Loucy (cell line): ENCODE measurements at regions not wholly inside any gene's neighbourhood (a gene's known extent, or its start where the extent isn't known, plus 50 kb on each side); places are given as distances from the start of the nearest gene placed in this dataset.

ENCODE experiments used
- H2AFZ ChIP-seq: fragments of 200-600 bp; sonication (generic); 2 replicates; pipeline ENCODE4 v1.6.0; 2016; ENCODE audit warnings: antibody characterized with exemption, mild to moderate bottlenecking, low read length, moderate library complexity
- H3F3A ChIP-seq: fragments of 200-600 bp; 2 replicates; pipeline ENCODE4 v1.6.0; 2016; ENCODE audit warnings: antibody characterized with exemption, low read depth, mild to moderate bottlenecking
- H3K27me3 ChIP-seq: fragments of 200-600 bp; sonication (generic); 2 replicates; pipeline ENCODE4 v1.6.1; 2014; ENCODE audit warnings: low read length, mild to moderate bottlenecking; ENCODE audit not compliant: insufficient read depth, poor library complexity, severe bottlenecking
- H3K36me3 ChIP-seq: fragments of 200-600 bp; sonication (generic); 2 replicates; pipeline ENCODE4 v1.6.1; 2016; ENCODE audit warnings: low read length; ENCODE audit not compliant: insufficient read depth
- H3K4me1 ChIP-seq: fragments of 200-600 bp; sonication (generic); 2 replicates; pipeline ENCODE4 v1.5.1; 2014; ENCODE audit warnings: low read length, mild to moderate bottlenecking; ENCODE audit not compliant: insufficient read depth, poor library complexity, severe bottlenecking
- H3K4me2 ChIP-seq: fragments of 200-600 bp; sonication (generic); 2 replicates; pipeline ENCODE4 v1.6.0; 2014; ENCODE audit warnings: antibody characterized with exemption, low read length, low read depth, mild to moderate bottlenecking; ENCODE audit not compliant: poor library complexity, severe bottlenecking
- H3K4me3 ChIP-seq: fragments of 200-600 bp; sonication (generic); 2 replicates; pipeline ENCODE4 v1.5.1; 2014; ENCODE audit warnings: low read length, mild to moderate bottlenecking, mixed read lengths; ENCODE audit not compliant: poor library complexity, severe bottlenecking
- H3K79me2 ChIP-seq: fragments of 200-600 bp; sonication (generic); 2 replicates; pipeline ENCODE4 v1.6.1; 2014; ENCODE audit warnings: low read length; ENCODE audit not compliant: insufficient read depth
- H3K9ac ChIP-seq: fragments of 200-600 bp; sonication (generic); 2 replicates; pipeline ENCODE4 v1.6.0; 2014; ENCODE audit warnings: mild to moderate bottlenecking, low read depth, low read length, moderate library complexity; ENCODE audit not compliant: poor library complexity, severe bottlenecking
- H3K9me2 ChIP-seq: fragments of 200-600 bp; sonication (generic); replicated peaks from 2 replicates; pipeline ENCODE4 v1.6.1; 2016; ENCODE audit warnings: low read depth, low read length, mixed read lengths
- H3K9me3 ChIP-seq: fragments of 200-600 bp; sonication (generic); 2 replicates; pipeline ENCODE4 v1.6.1; 2014; ENCODE audit warnings: mild to moderate bottlenecking, antibody characterized with exemption, low read length, low read depth; ENCODE audit not compliant: insufficient read depth
- H4K20me1 ChIP-seq: fragments of 200-600 bp; sonication (generic); 2 replicates; pipeline ENCODE4 v1.6.0; 2014; ENCODE audit warnings: antibody characterized with exemption, low read length, mild to moderate bottlenecking; ENCODE audit not compliant: insufficient read depth, poor library complexity, severe bottlenecking
- EZH2phosphoT487 ChIP-seq: fragments of 200-600 bp; IDR thresholded peaks from 2 replicates; pipeline ENCODE4 v1.6.1; 2018; ENCODE audit warnings: antibody characterized with exemption, mild to moderate bottlenecking, moderate library complexity, borderline replicate concordance
- TF ChIP-seq, protein P1 (sequence below): fragments of 200-600 bp; sonication (generic); conservative IDR thresholded peaks from 2 replicates; pipeline ENCODE4 v1.5.1; 2014; ENCODE audit warnings: mild to moderate bottlenecking, antibody characterized with exemption, low read length

DNA sequence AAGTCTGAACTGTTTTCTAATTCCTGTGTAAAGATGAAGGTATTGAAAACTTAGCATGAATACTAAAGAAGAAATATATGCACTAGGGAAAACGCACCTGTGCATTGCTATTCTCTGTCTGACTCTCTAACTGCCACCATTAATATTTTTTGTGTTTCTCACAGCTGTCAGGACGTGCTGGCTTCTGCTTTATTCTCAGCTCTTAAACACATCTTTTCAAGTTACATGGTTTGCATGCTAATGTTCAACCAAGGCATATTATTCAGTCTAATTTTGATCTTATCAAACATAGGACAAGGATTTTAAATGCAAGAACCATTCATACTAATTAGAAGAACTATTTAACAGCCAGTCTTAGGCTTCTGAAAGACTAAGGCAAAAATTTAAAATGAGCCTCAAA is 187.4 kb downstream of the KLHL28 start:
- Histone ChIP-seq H3K4me3 (no peak overlapping the region), H3K9me3 (no peaks in the 10 kb centered on the region), H2AFZ (no peak overlapping the region), H3K4me1 (no peaks in the 10 kb centered on the region), H3K79me2 (no peaks in the 10 kb centered on the region), H3K36me3 (no peaks in the 10 kb centered on the region), H3K4me2 (no peak overlapping the region), H3K27me3 (no peaks in the 10 kb centered on the region), H3F3A (no peaks in the 10 kb centered on the region), H4K20me1 (no peaks in the 10 kb centered on the region), H3K9me2 (no peaks in the 10 kb centered on the region), H3K9ac (no peak overlapping the region)
- no peak for TF ChIP-seq EZH2phosphoT487
- TF ChIP-seq, protein P1, sequence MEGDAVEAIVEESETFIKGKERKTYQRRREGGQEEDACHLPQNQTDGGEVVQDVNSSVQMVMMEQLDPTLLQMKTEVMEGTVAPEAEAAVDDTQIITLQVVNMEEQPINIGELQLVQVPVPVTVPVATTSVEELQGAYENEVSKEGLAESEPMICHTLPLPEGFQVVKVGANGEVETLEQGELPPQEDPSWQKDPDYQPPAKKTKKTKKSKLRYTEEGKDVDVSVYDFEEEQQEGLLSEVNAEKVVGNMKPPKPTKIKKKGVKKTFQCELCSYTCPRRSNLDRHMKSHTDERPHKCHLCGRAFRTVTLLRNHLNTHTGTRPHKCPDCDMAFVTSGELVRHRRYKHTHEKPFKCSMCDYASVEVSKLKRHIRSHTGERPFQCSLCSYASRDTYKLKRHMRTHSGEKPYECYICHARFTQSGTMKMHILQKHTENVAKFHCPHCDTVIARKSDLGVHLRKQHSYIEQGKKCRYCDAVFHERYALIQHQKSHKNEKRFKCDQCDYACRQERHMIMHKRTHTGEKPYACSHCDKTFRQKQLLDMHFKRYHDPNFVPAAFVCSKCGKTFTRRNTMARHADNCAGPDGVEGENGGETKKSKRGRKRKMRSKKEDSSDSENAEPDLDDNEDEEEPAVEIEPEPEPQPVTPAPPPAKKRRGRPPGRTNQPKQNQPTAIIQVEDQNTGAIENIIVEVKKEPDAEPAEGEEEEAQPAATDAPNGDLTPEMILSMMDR, result no peak

DNA sequence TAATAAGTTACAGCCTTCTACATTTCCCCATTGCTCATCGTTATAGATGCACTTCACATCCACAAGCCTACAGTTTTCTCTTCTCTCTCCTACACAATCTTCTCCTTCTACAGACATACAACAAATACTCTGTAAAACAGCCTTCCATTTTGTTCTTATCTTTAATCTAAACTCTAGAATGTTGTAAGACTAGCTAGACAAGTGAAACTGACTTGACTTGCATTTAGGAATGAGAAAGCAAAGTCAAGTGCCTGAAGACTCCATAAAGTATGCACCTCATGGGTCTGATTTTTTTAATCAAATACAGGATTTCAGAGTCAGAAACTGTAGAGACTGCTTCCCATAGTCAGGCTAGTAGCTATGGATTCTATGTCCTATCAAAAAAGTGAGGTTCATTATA is 190.3 kb downstream of the KLHL28 start:
- Histone ChIP-seq H3K4me3 (no peak overlapping the region), H3K79me2 (no peaks in the 10 kb centered on the region), H2AFZ (no peak overlapping the region), H3K9me3 (no peaks in the 10 kb centered on the region), H3K9ac (no peak overlapping the region), H3K4me1 (no peaks in the 10 kb centered on the region), H3K9me2 (no peaks in the 10 kb centered on the region), H3F3A (no peaks in the 10 kb centered on the region), H3K36me3 (no peaks in the 10 kb centered on the region), H3K4me2 (no peak overlapping the region), H3K27me3 (no peaks in the 10 kb centered on the region), H4K20me1 (no peaks in the 10 kb centered on the region)
- TF ChIP-seq, protein P1, result no peak
- no peak for TF ChIP-seq EZH2phosphoT487

DNA sequence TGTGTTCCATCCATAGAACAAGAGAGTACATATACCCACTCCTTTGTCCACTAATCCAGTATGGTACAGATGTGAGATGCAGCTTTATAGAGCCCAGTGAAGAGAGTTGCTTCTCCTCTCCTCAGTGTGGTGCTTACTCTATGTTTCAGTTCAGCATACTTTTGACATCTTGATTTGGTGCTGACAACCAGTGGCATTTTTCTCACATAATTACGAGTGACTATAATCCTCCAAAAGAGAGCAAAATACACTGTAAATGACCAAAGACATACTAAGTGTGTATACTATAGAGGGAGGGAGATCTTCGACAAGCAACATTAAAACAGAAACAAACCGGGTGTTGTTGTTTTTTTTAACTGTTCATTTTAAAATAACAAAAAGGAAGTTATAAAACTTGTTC is 191.5 kb downstream of the KLHL28 start:
- no peak overlapping the region for H3K4me2 ChIP-seq
- TF ChIP-seq EZH2phosphoT487, result no peak
- TF ChIP-seq, protein P1, result no peak
- H3K4me1 ChIP-seq, result no peaks in the 10 kb centered on the region
- H3K9me2 ChIP-seq, result no peaks in the 10 kb centered on the region
- H3K36me3 ChIP-seq, result no peaks in the 10 kb centered on the region
- no peaks in the 10 kb centered on the region for H4K20me1 ChIP-seq
- H3K9ac ChIP-seq, result no peak overlapping the region
- H2AFZ ChIP-seq, result no peak overlapping the region
- no peaks in the 10 kb centered on the region for H3K27me3 ChIP-seq
- H3K4me3 ChIP-seq, result no peak overlapping the region
- no peaks in the 10 kb centered on the region for H3K79me2 ChIP-seq
- no peaks in the 10 kb centered on the region for H3F3A ChIP-seq
- H3K9me3 ChIP-seq, result no peaks in the 10 kb centered on the region
